H1 (cell line): ENCODE measurements at regions not wholly inside any gene's neighbourhood (a gene's known extent, or its start where the extent isn't known, plus 50 kb on each side); places are given as distances from the start of the nearest gene placed in this dataset.

ENCODE experiments used
- CTCF ChIP-seq, 3 experiments: IDR thresholded peaks; 1 replicate in 2 of 3; 2 replicates in 1 of 3; pipeline versions ENCODE4 v1.5.1 to v1.6.1; 2011; ENCODE audit warnings: low read length in 3 of 3, mild to moderate bottlenecking in 3 of 3, inconsistent platforms in 2 of 3, low read depth in 1 of 3, moderate library complexity in 1 of 3; ENCODE audit not compliant: insufficient read depth in 1 of 3; ENCODE audit errors: control extremely low read depth in 1 of 3
- EP300 ChIP-seq, 2 experiments: IDR thresholded peaks; 1 replicate in 1 of 2; 2 replicates in 1 of 2; pipeline ENCODE4 v1.6.1; 2011 to 2012; ENCODE audit warnings: low read depth in 2 of 2, low read length in 2 of 2, mild to moderate bottlenecking in 2 of 2, borderline replicate concordance in 1 of 2, inconsistent platforms in 1 of 2, moderate library complexity in 1 of 2
- EZH2 ChIP-seq: fragments of 200-600 bp; sonication (generic); IDR thresholded peaks from 2 replicates; pipeline ENCODE4 v1.7.1; 2012; ENCODE audit warnings: low read depth, mild to moderate bottlenecking, moderate library complexity, low read length, inconsistent platforms; ENCODE audit not compliant: severe bottlenecking
- MAFK ChIP-seq: IDR thresholded peaks from 2 replicates; pipeline ENCODE4 v1.6.1; 2012; ENCODE audit warnings: low read depth, mild to moderate bottlenecking, improper control_type of control experiment, low read length
- NRF1 ChIP-seq: IDR thresholded peaks from 2 replicates; pipeline ENCODE4 v1.6.1; 2011; ENCODE audit warnings: mild to moderate bottlenecking, low read depth, low read length, improper control_type of control experiment
- RAD21 ChIP-seq, 2 experiments: IDR thresholded peaks in 1 of 2; conservative IDR thresholded peaks in 1 of 2; 2 replicates each; pipeline ENCODE4 v1.6.1; 2011; ENCODE audit warnings: low read depth in 2 of 2, low read length in 2 of 2, improper control_type of control experiment in 1 of 2, inconsistent platforms in 1 of 2, mild to moderate bottlenecking in 1 of 2, moderate library complexity in 1 of 2
- RNF2 ChIP-seq: fragments of 200-900, 300-1000 bp; sonication (generic); IDR thresholded peaks from 2 replicates; pipeline ENCODE4 v1.7.1; 2016; ENCODE audit warnings: borderline replicate concordance, low read depth, mild to moderate bottlenecking, antibody characterized with exemption, low read length; ENCODE audit not compliant: poor library complexity, severe bottlenecking; ENCODE audit errors: missing control alignments
- SP4 ChIP-seq: IDR thresholded peaks from 2 replicates; pipeline ENCODE4 v1.6.1; 2012; ENCODE audit warnings: low read length, inconsistent platforms
- TF ChIP-seq, protein P1 (sequence below): IDR thresholded peaks from 2 replicates; pipeline ENCODE4 v1.6.1; 2011; ENCODE audit warnings: low read length, improper control_type of control experiment

DNA sequence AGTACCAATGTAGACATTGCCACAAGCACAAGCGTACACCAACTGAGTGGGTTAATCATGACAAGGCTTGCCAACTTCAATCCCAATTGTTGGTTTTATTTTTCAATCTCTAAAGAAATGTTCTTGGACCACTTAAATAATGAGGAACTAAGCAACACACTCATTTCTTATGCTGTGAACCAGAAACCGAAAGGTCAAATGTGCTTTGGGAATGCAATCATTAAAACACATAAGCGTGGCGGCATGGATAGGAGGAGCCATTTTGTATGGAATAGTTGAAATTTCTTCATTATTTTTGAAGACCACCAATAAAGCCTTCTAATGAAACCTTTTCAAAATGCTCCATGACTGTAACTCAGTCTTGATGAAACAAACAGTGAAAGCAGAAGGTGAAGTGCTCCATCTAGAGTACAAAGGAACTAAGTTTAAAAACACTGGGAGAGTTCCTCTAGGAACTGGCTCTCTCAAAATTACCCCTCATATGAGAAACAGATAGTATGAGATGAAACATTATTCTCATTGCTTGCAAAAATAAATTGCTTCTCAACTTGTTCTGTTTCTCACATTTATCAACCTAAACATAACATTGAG lies 113.2 kb upstream of the CHST9 start:
- no peak for TF ChIP-seq EP300 (IDR thresholded peaks at IDR 0.05; ENCODE audit: borderline replicate concordance in 1 of 2, low read depth in 2 of 2, low read length in 2 of 2)
- TF ChIP-seq RNF2, result no peak
- TF ChIP-seq CTCF (IDR thresholded peaks at IDR 0.05; ENCODE audit: control extremely low read depth in 1 of 3, insufficient read depth in 1 of 3, low read depth in 1 of 3, low read length in 3 of 3), result peak in 2 of 3 experiments; percentile 47 to 52; a peak in 2 of 4 replicates
- TF ChIP-seq RAD21 (IDR thresholded peaks at IDR 0.05 in 1 of 2, conservative IDR thresholded peaks at IDR 0.05 in 1 of 2; ENCODE audit: low read depth in 2 of 2, low read length in 2 of 2), result peak; percentile 82 to 90
- TF ChIP-seq, protein P1, sequence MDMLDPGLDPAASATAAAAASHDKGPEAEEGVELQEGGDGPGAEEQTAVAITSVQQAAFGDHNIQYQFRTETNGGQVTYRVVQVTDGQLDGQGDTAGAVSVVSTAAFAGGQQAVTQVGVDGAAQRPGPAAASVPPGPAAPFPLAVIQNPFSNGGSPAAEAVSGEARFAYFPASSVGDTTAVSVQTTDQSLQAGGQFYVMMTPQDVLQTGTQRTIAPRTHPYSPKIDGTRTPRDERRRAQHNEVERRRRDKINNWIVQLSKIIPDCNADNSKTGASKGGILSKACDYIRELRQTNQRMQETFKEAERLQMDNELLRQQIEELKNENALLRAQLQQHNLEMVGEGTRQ, result no peak
- no peak for TF ChIP-seq SP4
- no peak for TF ChIP-seq EZH2
- no peak for TF ChIP-seq MAFK
- no peak for TF ChIP-seq NRF1
